ENCODE measurements at regions not wholly inside any gene's neighbourhood (a gene's known extent, or its start where the extent isn't known, plus 50 kb on each side); places are given as distances from the start of the nearest gene placed in this dataset.

DNA sequence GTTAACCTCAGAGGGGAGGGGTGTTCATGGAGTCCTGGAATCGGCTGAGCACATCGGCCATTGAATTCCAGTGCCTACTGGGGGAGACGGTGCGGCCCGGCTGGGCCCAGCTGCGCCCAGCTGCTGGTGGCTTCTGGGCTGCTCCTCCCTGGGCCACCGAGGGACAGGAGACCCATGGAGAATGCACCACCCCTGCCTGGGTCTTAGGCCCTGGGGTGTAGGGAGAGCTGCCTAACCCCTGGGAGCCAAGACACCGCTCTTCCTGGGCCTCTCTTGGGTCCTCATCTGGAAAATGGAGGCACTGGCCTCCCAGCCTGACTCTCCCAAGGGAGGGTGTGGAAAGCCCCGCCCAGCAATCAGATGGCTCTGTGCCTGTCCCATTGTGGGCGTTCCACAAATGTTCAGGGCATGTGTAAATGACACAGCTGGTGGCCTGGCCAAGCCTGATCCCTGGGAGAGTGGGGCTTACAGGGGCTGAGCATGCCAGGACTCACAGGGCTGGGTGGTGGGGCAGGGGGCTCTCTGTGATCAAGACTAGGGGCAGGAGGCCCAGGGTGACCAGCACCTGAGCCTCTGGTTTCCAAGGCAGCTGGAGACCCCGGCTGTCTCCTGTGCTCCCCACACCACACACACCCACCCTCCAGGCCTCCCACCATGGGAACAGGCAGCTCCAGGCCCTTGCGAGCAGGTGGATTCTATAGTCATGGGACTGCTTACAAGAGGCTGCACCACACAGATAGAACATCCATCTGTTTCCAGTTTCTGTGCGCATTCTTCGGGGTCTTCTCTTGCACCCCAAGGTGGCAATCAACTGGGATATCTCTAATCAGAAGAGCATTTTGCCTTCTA, 150.9 kb downstream of the URI1 start:
- TF ChIP-seq EZH2 (IDR thresholded peaks at IDR 0.05; ENCODE audit: borderline replicate concordance, low read length): no peak
- TF ChIP-seq, protein P1, sequence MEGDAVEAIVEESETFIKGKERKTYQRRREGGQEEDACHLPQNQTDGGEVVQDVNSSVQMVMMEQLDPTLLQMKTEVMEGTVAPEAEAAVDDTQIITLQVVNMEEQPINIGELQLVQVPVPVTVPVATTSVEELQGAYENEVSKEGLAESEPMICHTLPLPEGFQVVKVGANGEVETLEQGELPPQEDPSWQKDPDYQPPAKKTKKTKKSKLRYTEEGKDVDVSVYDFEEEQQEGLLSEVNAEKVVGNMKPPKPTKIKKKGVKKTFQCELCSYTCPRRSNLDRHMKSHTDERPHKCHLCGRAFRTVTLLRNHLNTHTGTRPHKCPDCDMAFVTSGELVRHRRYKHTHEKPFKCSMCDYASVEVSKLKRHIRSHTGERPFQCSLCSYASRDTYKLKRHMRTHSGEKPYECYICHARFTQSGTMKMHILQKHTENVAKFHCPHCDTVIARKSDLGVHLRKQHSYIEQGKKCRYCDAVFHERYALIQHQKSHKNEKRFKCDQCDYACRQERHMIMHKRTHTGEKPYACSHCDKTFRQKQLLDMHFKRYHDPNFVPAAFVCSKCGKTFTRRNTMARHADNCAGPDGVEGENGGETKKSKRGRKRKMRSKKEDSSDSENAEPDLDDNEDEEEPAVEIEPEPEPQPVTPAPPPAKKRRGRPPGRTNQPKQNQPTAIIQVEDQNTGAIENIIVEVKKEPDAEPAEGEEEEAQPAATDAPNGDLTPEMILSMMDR (IDR thresholded peaks at IDR 0.05; ENCODE audit: low read length): no peak
- no peak overlapping the region for H2AFZ ChIP-seq (ENCODE audit: low read length)
- H3F3A ChIP-seq (ENCODE audit: insufficient read depth, low read length): no peaks in the 10 kb centered on the region
- no peaks in the 10 kb centered on the region for H3K9me2 ChIP-seq (ENCODE audit: low read depth, low read length)
- no peaks in the 10 kb centered on the region; the same call in 1 of the 2 replicates for H3K27me3 ChIP-seq (ENCODE audit: insufficient read depth, low read length)
- no peaks in the 10 kb centered on the region for H3K4me1 ChIP-seq (ENCODE audit: insufficient read depth, low read length, severe bottlenecking)
- no peaks in the 10 kb centered on the region for H4K20me1 ChIP-seq (ENCODE audit: insufficient read depth, low read length)
- H3K4me2 ChIP-seq (ENCODE audit: low read length): no peak overlapping the region
- H3K36me3 ChIP-seq (ENCODE audit: insufficient read depth, low read length): no peaks in the 10 kb centered on the region
- no peaks in the 10 kb centered on the region for H3K9me3 ChIP-seq (ENCODE audit: low read length)
- no peak overlapping the region for H3K4me3 ChIP-seq (ENCODE audit: low read depth, low read length, poor library complexity, severe bottlenecking)
- H3K27ac ChIP-seq (ENCODE audit: low read depth, low read length, poor library complexity, severe bottlenecking): no peak overlapping the region
- H3K79me2 ChIP-seq (ENCODE audit: insufficient read depth, low read length): no peaks in the 10 kb centered on the region
- H3K9ac ChIP-seq (ENCODE audit: low read length): no peak overlapping the region

DNA sequence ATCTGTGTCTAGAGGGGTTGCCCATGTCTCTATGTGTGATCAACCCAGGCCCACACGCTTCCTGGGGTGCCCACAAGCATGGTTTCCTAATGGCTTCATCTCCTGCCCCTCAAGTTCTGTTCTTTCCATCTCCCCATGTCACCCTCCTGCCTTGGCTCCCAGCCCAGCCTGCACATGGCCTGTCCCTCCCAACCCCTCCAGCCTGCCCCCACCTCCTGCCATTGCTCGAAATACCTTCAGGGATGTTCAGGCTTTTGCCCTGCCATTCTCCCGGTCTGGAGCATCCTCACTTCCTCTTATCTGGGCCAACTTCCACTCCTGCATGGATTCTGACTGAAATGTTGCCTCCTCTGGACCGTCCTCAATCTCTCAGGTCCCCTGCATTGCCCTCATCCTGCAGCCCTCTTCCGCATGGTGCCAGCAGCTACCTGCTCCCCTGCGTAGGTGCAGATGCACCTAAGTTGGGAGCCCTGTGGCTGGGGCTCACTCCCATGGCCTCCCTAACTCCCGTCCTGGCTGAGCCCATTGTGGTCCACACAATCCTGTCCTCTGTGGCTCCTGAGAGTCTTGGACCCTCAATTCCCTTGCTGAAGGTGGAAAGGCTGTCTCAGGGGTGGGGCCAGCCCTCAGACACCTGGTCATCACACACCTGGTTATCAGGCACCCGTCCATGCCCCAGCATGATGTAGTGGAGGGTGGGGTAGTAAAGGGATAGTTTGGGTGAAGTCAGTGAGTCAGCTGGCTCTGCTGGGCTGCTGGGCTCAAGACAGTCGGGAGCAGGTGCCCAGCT, 152.1 kb downstream of the URI1 start:
- TF ChIP-seq, protein P1 (IDR thresholded peaks at IDR 0.05; ENCODE audit: low read length): no peak
- no peak for TF ChIP-seq EZH2 (IDR thresholded peaks at IDR 0.05; ENCODE audit: borderline replicate concordance, low read length)
- no peaks in the 10 kb centered on the region for H3K9me3 ChIP-seq (ENCODE audit: low read length)
- H3K27me3 ChIP-seq (ENCODE audit: insufficient read depth, low read length): no peaks in the 10 kb centered on the region
- H3K4me3 ChIP-seq (ENCODE audit: low read depth, low read length, poor library complexity, severe bottlenecking): no peak overlapping the region
- H3K4me1 ChIP-seq (ENCODE audit: insufficient read depth, low read length, severe bottlenecking): no peaks in the 10 kb centered on the region
- H3K79me2 ChIP-seq (ENCODE audit: insufficient read depth, low read length): no peaks in the 10 kb centered on the region
- no peak overlapping the region for H2AFZ ChIP-seq (ENCODE audit: low read length)
- H3K27ac ChIP-seq (ENCODE audit: low read depth, low read length, poor library complexity, severe bottlenecking): no peak overlapping the region
- H3K9me2 ChIP-seq (ENCODE audit: low read depth, low read length): no peaks in the 10 kb centered on the region
- H4K20me1 ChIP-seq (ENCODE audit: insufficient read depth, low read length): no peaks in the 10 kb centered on the region
- no peaks in the 10 kb centered on the region for H3K36me3 ChIP-seq (ENCODE audit: insufficient read depth, low read length)
- no peaks in the 10 kb centered on the region for H3F3A ChIP-seq (ENCODE audit: insufficient read depth, low read length)
- no peak overlapping the region for H3K9ac ChIP-seq (ENCODE audit: low read length)
- no peak overlapping the region for H3K4me2 ChIP-seq (ENCODE audit: low read length)

DNA sequence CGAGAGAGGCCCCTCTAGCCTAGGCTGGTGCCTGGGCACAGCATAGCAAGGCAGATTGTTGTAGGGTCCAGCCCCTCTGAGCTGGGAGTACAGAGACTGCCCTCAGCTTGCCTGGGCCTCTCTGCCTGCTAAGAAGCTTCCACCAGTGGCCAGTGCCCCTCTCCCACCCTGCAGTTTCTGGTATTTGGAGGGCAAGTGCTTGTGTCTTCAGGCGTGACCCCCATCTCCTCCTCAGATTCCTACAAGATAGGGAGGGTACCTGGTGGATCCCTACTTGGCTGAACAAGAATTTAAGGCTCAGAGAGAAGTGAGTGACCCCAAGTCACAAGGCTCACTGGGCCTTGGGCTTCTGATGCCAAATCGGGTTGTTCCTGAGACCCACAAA, 152.7 kb downstream of the URI1 start:
- Histone ChIP-seq H3K79me2 (ENCODE audit: insufficient read depth, low read length) (no peaks in the 10 kb centered on the region), H4K20me1 (ENCODE audit: insufficient read depth, low read length) (no peaks in the 10 kb centered on the region), H3K27me3 (ENCODE audit: insufficient read depth, low read length) (no peaks in the 10 kb centered on the region), H2AFZ (ENCODE audit: low read length) (no peak overlapping the region), H3F3A (ENCODE audit: insufficient read depth, low read length) (no peaks in the 10 kb centered on the region), H3K9me2 (ENCODE audit: low read depth, low read length) (no peaks in the 10 kb centered on the region), H3K9me3 (ENCODE audit: low read length) (no peaks in the 10 kb centered on the region), H3K9ac (ENCODE audit: low read length) (no peak overlapping the region), H3K4me1 (ENCODE audit: insufficient read depth, low read length, severe bottlenecking) (no peaks in the 10 kb centered on the region), H3K36me3 (ENCODE audit: insufficient read depth, low read length) (no peaks in the 10 kb centered on the region), H3K4me2 (ENCODE audit: low read length) (no peak overlapping the region), H3K27ac (ENCODE audit: low read depth, low read length, poor library complexity, severe bottlenecking) (no peak overlapping the region), H3K4me3 (ENCODE audit: low read depth, low read length, poor library complexity, severe bottlenecking) (no peak overlapping the region)
- TF ChIP-seq, protein P1 (IDR thresholded peaks at IDR 0.05; ENCODE audit: low read length): no peak
- TF ChIP-seq EZH2 (IDR thresholded peaks at IDR 0.05; ENCODE audit: borderline replicate concordance, low read length): no peak
